Ascending aorta (tissue), 2 donors: ENCODE measurements at regions not wholly inside any gene's neighbourhood (a gene's known extent, or its start where the extent isn't known, plus 50 kb on each side); places are given as distances from the start of the nearest gene placed in this dataset.
"Not testable (repeated sequence)": the region's sequence is repeated elsewhere in the genome, so short reads cannot be mapped to it uniquely, and the experiment has no call there.

Experiments used
- DNase-seq, 2 donors: peaks; one replicate each; pipeline ENCODE4 v3.0.0-alpha.2; 2019; ENCODE audit warnings: low spot score in 2 of 2
- H3K27ac ChIP-seq, 2 donors: fragments of 200-600 bp; sonication (generic); one replicate each; pipeline ENCODE4 v1.5.1; 2016 to 2017; ENCODE audit warnings: mild to moderate bottlenecking in 1 of 2
- H3K27me3 ChIP-seq: fragments of 200-600 bp; sonication (generic); one replicate; pipeline ENCODE4 v1.5.1; 2017
- H3K36me3 ChIP-seq, 2 donors: fragments of 200-600 bp; sonication (generic); one replicate each; pipeline ENCODE4 v1.5.1; 2016
- H3K4me1 ChIP-seq, 2 donors: fragments of 200-600 bp; sonication (generic); one replicate each; pipeline ENCODE4 v1.5.1; 2016 to 2017; ENCODE audit warnings: mild to moderate bottlenecking in 1 of 2
- H3K4me3 ChIP-seq, 2 donors: fragments of 200-600 bp; sonication (generic); one replicate each; pipeline ENCODE4 v1.5.1; 2016 to 2017; ENCODE audit warnings: mild to moderate bottlenecking in 1 of 2
- H3K9me3 ChIP-seq, 2 donors: fragments of 200-600 bp; sonication (generic); one replicate each; pipeline ENCODE4 v1.5.1; 2016
- intact Hi-C: fragments of 100-400 bp; cut with DNase I; formaldehyde crosslinking; loops from one replicate; pipeline ENCODE4 v1.15.1; 2023
- TF ChIP-seq, protein P1 (sequence below), 3 experiments: fragments of 200-600 bp in 2 of 3; fragments of 450-650 bp in 1 of 3; sonication (generic) in 2 of 3; IDR thresholded peaks; one replicate each; pipeline ENCODE4 v1.5.1; 2016 to 2019; ENCODE audit warnings: antibody characterized with exemption in 3 of 3, mild to moderate bottlenecking in 1 of 3, moderate library complexity in 1 of 3

DNA sequence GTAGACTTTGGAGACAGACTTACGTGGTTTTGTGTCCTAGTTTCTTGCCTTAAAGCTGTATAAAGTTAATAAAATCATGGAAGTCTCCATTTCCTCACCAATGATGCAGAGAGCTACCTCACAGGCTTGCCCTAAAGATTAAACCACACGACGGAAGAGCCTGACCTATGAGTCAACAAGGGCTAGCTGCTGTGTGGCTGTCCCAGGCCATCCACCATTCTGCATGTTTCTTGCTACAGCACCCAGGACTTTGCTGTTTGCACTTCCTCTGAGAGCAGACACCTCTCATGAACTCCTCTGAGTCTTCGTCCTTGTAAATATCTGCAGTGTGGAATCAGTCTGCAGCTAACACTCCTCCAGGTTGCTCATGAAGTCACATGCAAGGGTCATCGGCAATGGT lies 160.0 kb upstream of the TRIB2 start:
- Histone ChIP-seq H3K36me3 (no peaks in the 10 kb centered on the region), H3K27me3 (no peaks in the 10 kb centered on the region), H3K4me3 (no peak overlapping the region), H3K27ac (no peak overlapping the region), H3K9me3 (no peaks in the 10 kb centered on the region), H3K4me1 (peaks cover 0 to 12% of the 10 kb centered on the region in 2 donors)
- TF ChIP-seq, protein P1, sequence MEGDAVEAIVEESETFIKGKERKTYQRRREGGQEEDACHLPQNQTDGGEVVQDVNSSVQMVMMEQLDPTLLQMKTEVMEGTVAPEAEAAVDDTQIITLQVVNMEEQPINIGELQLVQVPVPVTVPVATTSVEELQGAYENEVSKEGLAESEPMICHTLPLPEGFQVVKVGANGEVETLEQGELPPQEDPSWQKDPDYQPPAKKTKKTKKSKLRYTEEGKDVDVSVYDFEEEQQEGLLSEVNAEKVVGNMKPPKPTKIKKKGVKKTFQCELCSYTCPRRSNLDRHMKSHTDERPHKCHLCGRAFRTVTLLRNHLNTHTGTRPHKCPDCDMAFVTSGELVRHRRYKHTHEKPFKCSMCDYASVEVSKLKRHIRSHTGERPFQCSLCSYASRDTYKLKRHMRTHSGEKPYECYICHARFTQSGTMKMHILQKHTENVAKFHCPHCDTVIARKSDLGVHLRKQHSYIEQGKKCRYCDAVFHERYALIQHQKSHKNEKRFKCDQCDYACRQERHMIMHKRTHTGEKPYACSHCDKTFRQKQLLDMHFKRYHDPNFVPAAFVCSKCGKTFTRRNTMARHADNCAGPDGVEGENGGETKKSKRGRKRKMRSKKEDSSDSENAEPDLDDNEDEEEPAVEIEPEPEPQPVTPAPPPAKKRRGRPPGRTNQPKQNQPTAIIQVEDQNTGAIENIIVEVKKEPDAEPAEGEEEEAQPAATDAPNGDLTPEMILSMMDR (IDR thresholded peaks at IDR 0.05), result no peak
- no peak for DNase-seq
- intact Hi-C loops, result loop anchor here (5.0 to 10.0 kb wide), 2 partner anchors 161 to 232 kb away; partner anchors contain the start of gene TRIB2

DNA sequence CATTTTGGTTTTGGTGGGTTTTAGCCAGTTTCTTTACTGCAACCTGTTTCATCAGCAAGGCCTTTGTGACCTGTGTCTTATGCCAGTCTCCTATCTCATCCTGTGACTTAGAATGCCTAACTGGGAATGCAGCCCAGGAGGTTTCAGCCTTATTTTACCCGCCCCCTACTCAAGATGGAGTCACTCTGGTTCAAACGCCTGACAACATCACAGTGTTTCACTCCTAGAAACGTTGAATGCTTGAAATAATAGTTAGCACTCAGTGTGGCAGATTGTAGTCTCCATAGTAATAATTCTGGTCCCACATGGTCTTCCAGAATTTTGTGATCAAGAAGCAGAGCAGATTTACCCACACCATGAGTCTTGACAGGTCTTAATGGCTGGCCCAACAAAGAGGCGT lies 159.0 kb upstream of the TRIB2 start:
- TF ChIP-seq, protein P1 (IDR thresholded peaks at IDR 0.05), result no peak
- Histone ChIP-seq H3K4me1 (peaks cover 0 to 12% of the 10 kb centered on the region in 2 donors), H3K27ac (no peak overlapping the region), H3K36me3 (no peaks in the 10 kb centered on the region), H3K9me3 (no peaks in the 10 kb centered on the region), H3K27me3 (no peaks in the 10 kb centered on the region), H3K4me3 (no peak overlapping the region)
- DNase-seq, result no peak
- intact Hi-C loops, result loop anchor here (5.0 to 10.0 kb wide), 2 partner anchors 160 to 233 kb away; partner anchors contain the start of gene TRIB2

- Histone ChIP-seq H3K4me1 (peaks cover 0 to 12% of the 10 kb centered on the region in 2 donors), H3K27ac (no peak overlapping the region), H3K36me3 (no peaks in the 10 kb centered on the region), H3K4me3 (no peak overlapping the region), H3K27me3 (no peaks in the 10 kb centered on the region), H3K9me3 (no peaks in the 10 kb centered on the region)
- TF ChIP-seq, protein P1 (IDR thresholded peaks at IDR 0.05), result no peak
- intact Hi-C loops, result loop anchor here (5.0 to 10.0 kb wide), 2 partner anchors 159 to 234 kb away; partner anchors contain the start of gene TRIB2
- DNase-seq, result no peak
Measured at GRCh38 chr2:12558519-12558918, 158.2 kb upstream of the TRIB2 start.

- Histone ChIP-seq H3K36me3 (no peaks in the 10 kb centered on the region), H3K9me3 (no peaks in the 10 kb centered on the region), H3K27me3 (no peaks in the 10 kb centered on the region), H3K4me1 (peaks cover 0 to 5% of the 10 kb centered on the region in 2 donors), H3K4me3 (no peak overlapping the region), H3K27ac (no peak overlapping the region)
- DNase-seq, result no peak
- intact Hi-C loops, result no loop called here
- TF ChIP-seq, protein P1 (IDR thresholded peaks at IDR 0.05), result no peak
Measured at GRCh38 chr2:12560618-12561017, 156.1 kb upstream of the TRIB2 start.

DNA sequence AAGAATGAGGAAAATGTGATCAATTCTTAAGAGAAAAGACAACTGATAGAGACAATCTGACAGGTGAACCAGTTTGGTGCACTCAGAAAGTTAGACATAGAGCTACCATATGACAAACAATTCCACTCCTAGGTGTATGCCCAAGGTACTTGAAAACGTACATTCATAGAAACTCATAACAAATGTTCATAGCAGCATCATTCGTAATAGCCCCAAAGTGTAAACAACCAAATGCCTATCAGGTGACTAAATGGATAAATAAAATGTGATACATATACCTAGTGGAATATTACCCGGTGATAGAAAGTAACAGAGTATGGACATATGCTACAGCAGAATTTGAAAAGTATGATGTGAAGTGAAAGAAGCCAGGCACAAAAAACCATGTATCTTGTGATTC lies 149.3 kb upstream of the TRIB2 start:
- H3K4me3 ChIP-seq, result no peak overlapping the region
- no peak overlapping the region for H3K27ac ChIP-seq
- H3K9me3 ChIP-seq, result no peaks in the 10 kb centered on the region
- intact Hi-C loops, result no loop called here
- H3K4me1 ChIP-seq, result no peaks in the 10 kb centered on the region
- no peak for DNase-seq
- TF ChIP-seq, protein P1 (IDR thresholded peaks at IDR 0.05), result no peak
- no peaks in the 10 kb centered on the region for H3K36me3 ChIP-seq
- H3K27me3 ChIP-seq, result no peaks in the 10 kb centered on the region

DNA sequence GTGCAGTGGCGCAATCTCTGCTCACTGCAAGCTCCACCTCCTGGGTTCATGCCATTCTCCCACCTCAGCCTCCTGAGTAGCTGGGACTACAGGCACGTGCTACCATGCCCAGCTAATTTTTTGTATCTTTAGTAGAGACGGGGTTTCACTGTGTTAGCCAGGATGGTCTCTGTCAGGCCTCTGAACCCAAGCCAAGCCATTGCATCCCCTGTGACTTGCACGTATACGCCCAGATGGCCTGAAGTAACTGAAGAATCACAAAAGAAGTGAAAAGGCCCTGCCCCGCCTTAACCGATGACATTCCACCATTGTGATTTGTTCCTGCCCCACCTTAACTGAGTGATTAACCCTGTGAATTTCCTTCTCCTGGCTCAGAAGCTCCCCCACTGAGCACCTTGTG lies 147.2 kb upstream of the TRIB2 start:
- H3K9me3 ChIP-seq, H3K27ac ChIP-seq, H3K4me1 ChIP-seq, H3K4me3 ChIP-seq, H3K36me3 ChIP-seq, H3K27me3 ChIP-seq, DNase-seq, intact Hi-C loops: not testable (repeated sequence)

DNA sequence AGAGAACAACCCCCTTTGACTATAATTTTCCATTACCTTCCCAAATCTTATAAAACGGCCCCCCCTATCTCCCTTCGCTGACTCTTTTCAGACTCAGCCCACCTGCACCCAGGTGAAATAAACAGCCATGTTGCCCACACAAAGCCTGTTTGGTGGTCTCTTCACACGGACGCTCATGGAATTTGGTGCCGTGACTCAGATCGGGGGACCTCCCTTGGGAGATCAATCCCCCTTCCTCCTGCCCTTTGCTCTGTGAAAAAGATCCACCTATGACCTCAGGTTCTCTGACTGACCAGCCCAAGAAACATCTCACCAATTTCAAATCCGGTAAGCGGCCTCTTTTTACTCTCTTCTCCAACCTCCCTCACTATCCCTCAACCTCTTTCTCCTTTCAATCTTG lies 146.8 kb upstream of the TRIB2 start:
- intact Hi-C loops, H3K27ac ChIP-seq, DNase-seq, H3K4me1 ChIP-seq, H3K9me3 ChIP-seq, H3K27me3 ChIP-seq, H3K36me3 ChIP-seq, H3K4me3 ChIP-seq: not testable (repeated sequence)
